Effector memory CD4-positive, alpha-beta T cell (primary cell): ENCODE measurements at regions not wholly inside any gene's neighbourhood (a gene's known extent, or its start where the extent isn't known, plus 50 kb on each side); places are given as distances from the start of the nearest gene placed in this dataset.

ENCODE experiments used
- DNase-seq, 3 donors: peaks; one replicate each; pipeline ENCODE4 v3.0.0-alpha.2; 2020
- H3K27ac ChIP-seq: 2 replicates; pipeline ENCODE4 v1.7.0; 2013; ENCODE audit warnings: mild to moderate bottlenecking, low read length, moderate library complexity; ENCODE audit not compliant: insufficient read depth, poor library complexity, severe bottlenecking
- H3K27me3 ChIP-seq: replicated peaks from 2 replicates; pipeline ENCODE4 v1.7.0; 2013; ENCODE audit warnings: mild to moderate bottlenecking, low read length; ENCODE audit not compliant: insufficient read depth, control insufficient read depth, poor library complexity, severe bottlenecking
- H3K36me3 ChIP-seq: 2 replicates; pipeline ENCODE4 v1.7.0; 2013; ENCODE audit warnings: mild to moderate bottlenecking, low read length, moderate library complexity; ENCODE audit not compliant: control insufficient read depth, insufficient read depth
- H3K4me1 ChIP-seq: 2 replicates; pipeline ENCODE4 v1.7.0; 2013; ENCODE audit warnings: low read length, mild to moderate bottlenecking; ENCODE audit not compliant: control insufficient read depth, insufficient read depth, poor library complexity, severe bottlenecking
- H3K4me3 ChIP-seq: 2 replicates; pipeline ENCODE4 v1.7.0; 2013; ENCODE audit warnings: low read length, low read depth, mild to moderate bottlenecking; ENCODE audit not compliant: insufficient read depth, poor library complexity, severe bottlenecking
- H3K9me3 ChIP-seq: 2 replicates; pipeline ENCODE4 v1.7.0; 2013; ENCODE audit warnings: mild to moderate bottlenecking, low read length, moderate library complexity; ENCODE audit not compliant: control insufficient read depth

DNA sequence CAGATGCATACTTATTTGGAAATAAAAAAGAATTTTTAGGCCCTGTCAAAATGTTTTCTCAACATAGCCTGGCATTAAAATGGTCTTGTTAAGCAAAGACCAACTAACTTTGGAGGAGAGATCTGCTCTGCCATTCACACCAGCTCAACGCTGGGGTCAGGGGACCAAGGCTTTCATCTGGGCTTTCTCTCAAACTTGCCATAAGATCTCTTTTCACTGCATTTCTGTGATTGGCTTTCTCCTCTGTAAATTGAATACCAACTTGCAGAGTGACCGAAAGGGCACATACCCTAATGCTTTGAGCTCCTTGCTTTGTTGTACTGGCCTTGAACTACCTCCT lies 71.2 kb downstream of the MYCN start:
- Histone ChIP-seq H3K9me3 (no peaks in the 10 kb centered on the region), H3K27ac (no peak overlapping the region), H3K4me1 (no peaks in the 10 kb centered on the region), H3K27me3 (no peaks in the 10 kb centered on the region), H3K4me3 (no peak overlapping the region), H3K36me3 (no peaks in the 10 kb centered on the region)
- no peak for DNase-seq

DNA sequence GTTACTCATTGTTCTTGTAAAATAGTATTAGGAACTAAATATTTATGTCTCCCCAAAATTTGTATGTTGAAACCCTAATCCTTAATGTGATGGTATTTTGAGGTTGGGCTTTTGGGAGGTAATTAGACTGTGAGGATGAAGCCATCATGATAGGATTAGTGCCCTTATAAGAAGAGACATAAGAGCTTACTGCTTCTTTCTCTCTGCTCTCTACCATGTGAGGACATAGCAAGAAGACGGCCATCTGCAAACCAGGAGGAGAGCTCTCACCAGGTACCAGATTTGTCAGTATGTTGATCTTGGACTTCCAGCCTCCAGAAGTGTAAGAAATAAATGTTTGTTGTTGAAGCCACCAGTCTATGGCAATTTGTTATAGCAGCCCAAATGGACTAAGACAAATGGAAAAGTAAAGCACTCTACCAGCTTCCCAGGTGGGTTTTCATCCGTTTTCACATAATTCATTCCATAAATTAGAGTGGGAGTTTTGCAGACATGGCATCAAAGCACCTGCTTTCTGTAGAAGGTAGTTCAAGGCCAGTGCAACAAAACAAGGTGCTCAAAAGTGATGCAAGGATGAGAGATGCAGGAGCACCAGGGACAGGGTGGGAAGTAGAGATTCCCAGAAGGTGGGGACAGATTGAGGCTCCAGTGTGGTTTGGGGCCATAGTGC lies 70.7 kb downstream of the MYCN start:
- Histone ChIP-seq H3K27me3 (no peaks in the 10 kb centered on the region), H3K36me3 (no peaks in the 10 kb centered on the region), H3K4me1 (no peaks in the 10 kb centered on the region), H3K27ac (no peak overlapping the region), H3K9me3 (no peaks in the 10 kb centered on the region), H3K4me3 (no peak overlapping the region)
- no peak for DNase-seq

DNA sequence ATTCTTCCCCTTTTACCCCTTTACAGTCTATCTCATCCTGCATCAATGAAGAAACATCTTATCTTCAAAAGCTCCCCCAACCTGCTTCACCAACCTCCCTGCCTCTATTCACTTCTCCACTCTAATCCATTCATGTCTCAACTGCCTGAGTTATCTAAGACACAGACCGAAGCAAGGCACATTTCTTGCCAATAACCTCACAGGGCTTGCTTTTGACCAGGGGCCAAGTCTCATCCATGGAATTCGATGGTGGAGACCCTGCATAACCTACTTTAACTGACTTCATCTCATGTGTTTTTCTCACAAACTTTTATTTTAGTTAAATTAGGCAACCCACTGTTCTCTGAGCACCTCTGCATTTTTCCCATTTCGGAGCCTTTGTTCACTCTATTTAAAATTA lies 69.7 kb downstream of the MYCN start:
- DNase-seq = no peak
- H3K36me3 ChIP-seq = no peaks in the 10 kb centered on the region
- H3K27me3 ChIP-seq = no peaks in the 10 kb centered on the region
- no peaks in the 10 kb centered on the region for H3K4me1 ChIP-seq
- no peak overlapping the region for H3K4me3 ChIP-seq
- no peaks in the 10 kb centered on the region for H3K9me3 ChIP-seq
- H3K27ac ChIP-seq = no peak overlapping the region

DNA sequence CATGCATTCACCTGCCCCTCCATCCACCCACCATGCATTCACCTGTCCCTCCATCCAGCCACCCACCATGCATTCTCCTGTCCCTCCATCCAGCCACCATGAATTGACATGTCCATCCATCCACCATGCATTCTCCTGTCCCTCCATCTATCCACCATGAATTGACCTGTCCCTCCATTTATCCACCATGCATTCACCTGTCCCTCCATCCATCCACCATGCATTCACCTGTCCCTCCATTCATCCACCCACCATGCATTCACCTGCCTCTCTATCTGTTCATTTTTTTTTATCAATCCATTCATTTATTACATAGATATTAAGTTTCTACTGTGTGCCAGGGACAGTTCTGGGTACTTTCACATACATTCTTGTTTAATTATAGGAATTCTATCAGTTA lies 69.2 kb downstream of the MYCN start:
- no peak for DNase-seq
- no peak overlapping the region for H3K4me3 ChIP-seq
- H3K27ac ChIP-seq = no peak overlapping the region
- H3K9me3 ChIP-seq = no peaks in the 10 kb centered on the region
- no peaks in the 10 kb centered on the region for H3K36me3 ChIP-seq
- H3K27me3 ChIP-seq = no peaks in the 10 kb centered on the region
- no peaks in the 10 kb centered on the region for H3K4me1 ChIP-seq

DNA sequence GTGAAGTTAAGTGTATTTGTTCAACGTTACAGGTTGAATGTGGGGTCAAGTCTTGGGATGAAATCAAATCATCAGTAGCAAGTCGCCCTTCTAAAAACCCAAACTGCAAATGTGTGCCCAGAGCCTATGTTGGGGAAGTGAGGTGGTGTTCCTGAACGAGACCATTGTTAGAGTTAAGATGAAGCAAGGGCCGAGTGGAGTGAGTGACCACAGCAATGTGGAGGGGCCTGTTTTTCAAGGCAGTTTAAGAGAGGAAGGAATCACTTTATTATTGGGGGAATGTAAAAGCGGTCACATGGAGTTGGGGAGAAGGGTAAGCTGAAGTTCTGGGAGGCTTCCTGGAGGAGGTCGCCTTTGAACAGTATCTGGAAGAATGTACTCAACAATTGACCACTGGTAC lies 68.5 kb downstream of the MYCN start:
- Histone ChIP-seq H3K27me3 (no peaks in the 10 kb centered on the region), H3K4me1 (no peaks in the 10 kb centered on the region), H3K9me3 (no peaks in the 10 kb centered on the region), H3K36me3 (no peaks in the 10 kb centered on the region), H3K4me3 (no peak overlapping the region), H3K27ac (no peak overlapping the region)
- no peak for DNase-seq

DNA sequence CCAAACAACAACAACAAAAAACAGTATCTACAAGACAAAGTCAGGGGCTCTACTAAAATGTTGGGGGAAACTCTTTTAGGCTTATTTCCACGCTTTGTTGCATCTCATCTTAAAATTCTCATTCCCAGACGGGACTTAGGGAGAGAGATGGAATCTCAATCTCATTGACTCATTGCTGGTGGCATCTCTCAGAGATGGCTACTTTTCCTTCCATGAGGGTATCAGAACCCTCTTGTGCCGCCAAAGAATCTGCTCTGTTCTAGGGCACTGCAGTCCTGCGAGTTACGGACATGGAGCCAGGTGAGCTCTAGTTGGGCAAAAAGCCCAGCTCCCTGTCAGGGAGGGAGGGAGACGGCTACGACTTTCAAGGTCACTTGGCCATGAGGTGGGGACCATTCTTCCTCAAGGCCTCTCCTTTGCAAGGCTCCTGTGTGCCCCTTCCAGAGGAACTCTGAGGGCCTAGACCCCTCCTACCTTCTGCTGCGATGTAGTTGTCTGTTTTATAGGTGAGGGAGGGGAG lies 68.0 kb downstream of the MYCN start:
- H3K27me3 ChIP-seq = no peaks in the 10 kb centered on the region

DNA sequence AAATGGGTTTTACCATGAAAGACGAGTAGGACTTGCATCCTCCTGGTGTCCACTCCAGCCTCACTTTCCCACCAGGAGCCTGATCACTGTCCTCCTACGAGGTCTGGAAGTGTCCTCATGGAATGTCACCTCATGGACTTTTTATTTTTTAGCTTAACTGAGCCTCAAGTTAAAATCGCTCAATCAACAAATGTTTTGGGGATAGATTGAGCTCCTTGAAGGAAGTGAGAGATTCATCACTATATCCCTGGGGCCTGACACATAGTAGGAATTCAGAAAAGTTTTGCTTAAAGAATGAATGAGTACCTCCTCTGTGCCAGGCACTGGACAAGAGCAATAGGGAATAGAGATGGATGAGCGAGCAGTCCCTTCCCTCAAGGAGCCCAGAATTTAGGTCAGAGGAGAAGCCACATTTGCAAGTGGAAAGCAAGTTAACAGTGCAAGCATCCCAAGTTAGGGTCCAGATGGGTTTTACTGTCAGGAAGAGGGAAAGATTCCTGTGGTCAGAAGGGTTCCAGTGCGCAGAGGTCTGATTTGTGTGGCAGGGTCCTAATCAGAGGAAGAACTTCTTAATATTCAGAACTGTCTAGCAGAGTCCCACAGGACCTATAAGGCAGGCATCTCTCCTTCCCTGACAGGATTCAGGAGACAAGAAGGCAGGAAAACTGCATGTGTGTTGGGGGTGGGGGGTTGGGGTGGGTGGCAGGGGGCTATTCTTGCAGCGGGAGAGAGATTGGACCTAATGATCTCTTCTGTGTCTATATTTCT lies 67.0 kb downstream of the MYCN start:
- H3K4me3 ChIP-seq = no peak overlapping the region
- H3K27ac ChIP-seq = no peak overlapping the region
- DNase-seq = no peak
- no peaks in the 10 kb centered on the region for H3K4me1 ChIP-seq
- H3K27me3 ChIP-seq = no peaks in the 10 kb centered on the region
- no peaks in the 10 kb centered on the region for H3K36me3 ChIP-seq
- H3K9me3 ChIP-seq = no peaks in the 10 kb centered on the region

More for the DNA sequence above, 68.0 kb downstream of the MYCN start:
- no peaks in the 10 kb centered on the region for H3K4me1 ChIP-seq
- no peak overlapping the region for H3K4me3 ChIP-seq
- H3K36me3 ChIP-seq = no peaks in the 10 kb centered on the region
- H3K27ac ChIP-seq = no peak overlapping the region
- no peaks in the 10 kb centered on the region for H3K9me3 ChIP-seq
- DNase-seq = no peak

DNA sequence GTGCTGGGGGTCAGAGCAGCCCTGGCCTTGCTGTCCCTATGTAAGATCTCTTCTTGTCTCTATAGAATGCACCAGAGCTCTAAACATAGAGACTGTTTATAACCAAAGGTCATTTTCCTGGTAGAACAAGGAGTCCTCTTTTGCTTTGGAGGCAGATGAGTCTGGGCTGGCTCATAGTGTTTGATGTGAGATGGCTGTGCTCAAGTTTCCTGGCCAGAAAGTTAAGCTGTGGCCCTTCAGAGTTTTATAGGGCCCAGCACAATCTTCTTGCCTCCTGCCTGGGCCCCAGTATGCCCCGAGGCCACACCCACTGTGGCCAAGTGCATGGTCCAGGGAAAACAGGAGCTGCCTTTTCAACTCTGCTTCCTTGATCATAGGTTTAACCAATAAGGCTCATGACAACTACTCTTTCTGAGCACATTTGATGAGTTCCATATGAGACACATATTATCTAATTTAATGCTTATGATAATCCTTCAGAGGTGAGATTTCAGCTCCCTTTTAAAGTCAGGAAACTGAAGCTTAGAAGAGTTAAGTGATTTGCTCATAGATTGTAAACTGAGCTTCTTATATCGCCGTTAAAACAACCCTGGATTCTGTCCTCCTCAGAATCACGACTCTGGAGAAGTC lies 66.3 kb downstream of the MYCN start:
- Histone ChIP-seq H3K36me3 (no peaks in the 10 kb centered on the region), H3K27me3 (no peaks in the 10 kb centered on the region), H3K4me1 (no peaks in the 10 kb centered on the region), H3K27ac (no peak overlapping the region), H3K4me3 (no peak overlapping the region), H3K9me3 (no peaks in the 10 kb centered on the region)
- DNase-seq = no peak

DNA sequence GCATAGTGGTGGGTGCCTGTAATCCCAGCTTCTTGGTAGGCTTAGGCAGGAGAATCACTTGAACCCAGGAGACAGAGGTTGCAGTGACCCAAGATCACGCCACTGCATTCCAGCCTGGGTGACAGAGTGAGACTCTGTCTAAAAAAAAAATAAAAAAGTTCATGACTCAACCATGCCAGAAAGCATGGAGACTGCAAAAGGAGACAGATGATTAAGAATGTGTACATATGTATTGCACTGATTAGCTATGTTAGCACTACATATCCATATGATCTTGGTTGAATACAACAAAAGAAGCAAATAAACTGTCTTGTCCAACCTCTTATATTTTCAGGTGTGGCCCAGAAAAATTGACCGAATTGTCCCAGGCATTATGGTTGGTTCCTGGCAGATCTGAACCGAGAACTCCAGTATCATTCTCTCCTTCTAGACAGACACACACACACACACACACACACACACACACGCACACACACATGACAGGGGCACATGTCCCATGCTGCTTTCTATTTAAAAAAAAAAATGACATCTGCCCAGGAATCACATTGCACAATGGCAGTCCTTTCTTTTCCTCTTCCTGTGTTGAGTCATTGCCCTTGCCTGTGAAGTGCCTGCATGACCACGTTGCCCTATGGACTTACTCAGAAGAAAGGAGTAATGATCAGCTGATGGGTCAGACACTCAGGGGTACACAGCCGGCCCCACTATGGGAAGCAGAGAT lies 65.6 kb downstream of the MYCN start:
- DNase-seq = no peak
- Histone ChIP-seq H3K4me3 (no peak overlapping the region), H3K36me3 (no peaks in the 10 kb centered on the region), H3K9me3 (no peaks in the 10 kb centered on the region), H3K27ac (no peak overlapping the region), H3K4me1 (no peaks in the 10 kb centered on the region), H3K27me3 (no peaks in the 10 kb centered on the region)
